ENCODE measurements at regions not wholly inside any gene's neighbourhood (a gene's known extent, or its start where the extent isn't known, plus 50 kb on each side); places are given as distances from the start of the nearest gene placed in this dataset.
"Not testable (repeated sequence)": the region's sequence is repeated elsewhere in the genome, so short reads cannot be mapped to it uniquely, and the experiment has no call there.

DNA sequence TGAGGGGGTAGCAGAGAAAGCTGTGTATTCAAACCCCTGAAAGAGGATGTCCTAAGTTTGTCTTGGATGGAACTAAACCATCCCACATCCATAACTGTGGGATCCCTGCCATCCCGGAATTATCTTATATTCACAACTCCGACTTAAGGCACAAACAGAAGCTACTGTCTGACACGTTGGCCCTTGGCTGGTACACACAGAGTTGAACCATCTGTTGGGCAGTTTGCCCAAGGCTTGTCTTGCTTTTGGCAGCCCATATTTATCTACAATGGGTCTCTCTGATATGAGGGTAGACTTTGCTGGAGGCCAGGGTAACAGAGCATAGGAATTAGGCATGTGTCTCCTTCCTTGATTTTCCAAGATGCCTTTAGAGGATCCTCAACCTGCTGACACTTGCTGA lies 116.6 kb upstream of the PROKR2 start:
- peaks cover 24% of the 10 kb centered on the region for H3K27me3 Mint-ChIP-seq
- H3K4me1 Mint-ChIP-seq (ENCODE audit: low read depth) = no peaks in the 10 kb centered on the region
- H3K4me3 Mint-ChIP-seq = no peak overlapping the region
- H3K36me3 Mint-ChIP-seq (ENCODE audit: low read depth) = no peaks in the 10 kb centered on the region
- no peak overlapping the region for H3K27ac Mint-ChIP-seq
- peaks cover 5% of the 10 kb centered on the region for H3K9me3 Mint-ChIP-seq

DNA sequence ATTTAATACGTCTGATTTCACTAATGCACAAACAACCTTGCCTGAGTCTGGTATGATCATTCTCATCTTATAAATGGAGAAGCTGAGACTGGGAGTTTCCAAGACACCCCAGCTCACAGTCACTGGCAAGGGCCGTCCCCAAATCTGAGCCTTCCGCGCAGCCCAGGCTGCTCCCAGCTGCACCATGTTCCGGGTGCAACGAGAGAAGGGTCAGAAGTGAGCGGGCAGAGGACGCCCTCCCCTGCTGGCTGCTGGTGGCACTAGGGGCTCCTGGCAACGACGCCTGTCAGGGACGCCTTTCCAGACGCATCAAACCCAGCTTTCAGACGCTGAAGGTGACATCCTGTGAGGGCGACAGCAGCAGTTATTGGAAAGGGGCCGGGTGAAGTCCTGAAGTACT lies 115.3 kb upstream of the PROKR2 start:
- Mint-ChIP-seq H3K27ac (no peak overlapping the region), H3K36me3 (ENCODE audit: low read depth) (no peaks in the 10 kb centered on the region), H3K4me1 (ENCODE audit: low read depth) (no peaks in the 10 kb centered on the region), H3K9me3 (peaks cover 2% of the 10 kb centered on the region), H3K4me3 (no peak overlapping the region), H3K27me3 (peaks cover 28% of the 10 kb centered on the region)

DNA sequence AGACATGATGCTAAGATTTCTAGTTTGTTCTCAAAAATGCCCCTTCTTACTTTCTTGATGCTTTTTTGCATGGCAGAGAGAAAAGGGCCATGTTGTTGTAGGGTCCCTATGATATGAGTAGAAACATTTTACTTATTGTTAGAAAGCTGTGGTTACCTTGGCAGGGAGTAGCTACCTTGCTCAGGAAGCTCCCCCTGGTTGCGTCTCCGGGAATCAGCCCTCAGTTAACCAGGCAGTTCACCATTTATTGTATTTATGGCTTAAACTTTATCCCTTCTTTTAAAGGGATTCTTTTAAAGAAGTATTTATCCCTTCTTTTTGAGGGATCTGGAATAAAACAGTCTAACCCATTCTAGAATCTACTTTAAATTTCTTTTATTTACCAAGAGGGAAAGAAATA lies 113.9 kb upstream of the PROKR2 start:
- H3K27me3 Mint-ChIP-seq = peaks cover 28% of the 10 kb centered on the region
- H3K9me3 Mint-ChIP-seq = no peaks in the 10 kb centered on the region
- H3K36me3 Mint-ChIP-seq (ENCODE audit: low read depth) = no peaks in the 10 kb centered on the region
- H3K4me1 Mint-ChIP-seq (ENCODE audit: low read depth) = no peaks in the 10 kb centered on the region
- no peak overlapping the region for H3K4me3 Mint-ChIP-seq
- H3K27ac Mint-ChIP-seq = no peak overlapping the region

DNA sequence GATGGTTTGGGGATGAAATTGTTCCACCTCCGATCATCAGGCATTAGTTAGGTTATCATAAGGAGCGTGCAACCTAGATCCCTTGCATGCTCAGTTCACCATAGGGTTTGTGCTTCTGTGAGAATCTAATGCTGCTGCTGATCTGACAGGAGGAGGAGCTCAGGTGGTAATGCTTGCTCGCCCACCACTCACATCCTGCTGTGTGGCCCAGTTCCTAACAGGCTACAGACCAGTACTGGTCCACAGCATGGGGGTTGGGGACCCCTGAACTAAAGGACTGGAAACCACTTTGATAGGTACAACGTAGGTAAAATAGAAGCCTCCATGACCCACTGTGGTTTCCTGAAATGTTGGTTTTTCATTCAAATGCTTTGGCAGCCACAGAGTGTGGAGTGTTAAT lies 109.3 kb upstream of the PROKR2 start:
- no peaks in the 10 kb centered on the region for H3K36me3 Mint-ChIP-seq (ENCODE audit: low read depth)
- no peak overlapping the region for H3K27ac Mint-ChIP-seq
- no peak overlapping the region for H3K4me3 Mint-ChIP-seq
- H3K4me1 Mint-ChIP-seq (ENCODE audit: low read depth) = no peaks in the 10 kb centered on the region
- no peaks in the 10 kb centered on the region for H3K9me3 Mint-ChIP-seq
- peaks cover 34% of the 10 kb centered on the region for H3K27me3 Mint-ChIP-seq

DNA sequence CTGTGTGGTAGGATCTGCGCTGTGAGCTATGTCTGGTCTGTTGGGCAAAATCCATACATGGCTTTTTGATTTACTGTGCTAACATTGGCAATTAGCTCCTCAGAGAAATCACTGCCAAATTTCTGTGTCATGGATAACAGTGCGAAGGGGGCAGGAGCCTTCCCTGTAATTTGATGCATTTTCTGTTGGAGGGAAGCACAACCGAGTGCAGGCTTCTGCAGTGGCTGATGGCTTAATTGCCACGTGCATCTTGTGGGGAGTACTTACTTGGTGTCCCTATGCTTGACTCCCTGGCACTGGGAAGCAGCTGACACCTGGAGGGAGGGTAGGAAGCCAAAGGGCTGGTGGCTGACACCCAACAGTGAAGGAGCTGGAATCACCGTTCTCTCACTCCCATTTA lies 99.3 kb upstream of the PROKR2 start:
- Mint-ChIP-seq H3K4me3 (no peak overlapping the region), H3K27ac (no peak overlapping the region), H3K4me1 (ENCODE audit: low read depth) (no peaks in the 10 kb centered on the region), H3K36me3 (ENCODE audit: low read depth) (no peaks in the 10 kb centered on the region), H3K27me3 (peaks cover 25% of the 10 kb centered on the region), H3K9me3 (no peaks in the 10 kb centered on the region)

DNA sequence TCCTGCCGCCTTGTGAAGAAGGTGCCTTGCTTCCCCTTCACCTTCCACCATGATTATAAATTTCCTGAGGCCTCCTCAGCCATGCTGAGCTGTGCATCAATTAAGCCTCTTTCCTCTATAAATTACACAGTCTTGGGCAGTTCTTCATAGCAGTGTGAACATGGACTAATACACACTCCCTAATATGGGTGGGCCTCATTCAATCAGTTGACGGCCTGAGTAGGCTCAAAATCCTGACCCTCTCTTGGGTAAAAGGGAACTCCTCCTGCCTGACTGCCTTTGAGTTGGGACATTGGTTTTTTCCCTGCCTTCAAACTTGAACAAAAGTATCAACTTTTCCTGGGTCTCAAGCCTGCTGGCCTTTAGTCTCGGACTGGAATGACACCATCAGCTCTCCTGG lies 96.6 kb upstream of the PROKR2 start:
- Mint-ChIP-seq H3K27ac (no peak overlapping the region), H3K36me3 (ENCODE audit: low read depth) (no peaks in the 10 kb centered on the region), H3K9me3 (no peaks in the 10 kb centered on the region), H3K4me1 (ENCODE audit: low read depth) (no peaks in the 10 kb centered on the region), H3K27me3 (peaks cover 26% of the 10 kb centered on the region), H3K4me3 (no peak overlapping the region)

DNA sequence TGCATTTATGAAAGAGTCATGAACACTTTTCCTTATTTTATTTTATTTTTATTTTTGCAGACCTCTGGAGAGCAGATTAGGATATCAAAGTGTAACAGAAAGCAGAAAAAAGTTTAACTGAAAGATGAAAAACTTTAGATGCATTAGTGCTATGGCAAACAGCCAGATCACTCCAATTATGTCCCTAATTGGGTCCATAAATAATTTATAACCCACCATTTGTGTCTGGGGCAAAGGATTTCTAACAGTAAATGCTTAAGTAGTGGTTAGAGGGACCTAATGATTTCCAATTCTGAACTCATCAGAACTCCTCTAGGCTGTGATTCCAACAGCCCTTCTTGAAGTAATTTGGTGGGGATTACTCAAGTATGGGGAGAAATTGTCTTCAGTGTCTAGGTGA lies 93.7 kb upstream of the PROKR2 start:
- no peaks in the 10 kb centered on the region for H3K9me3 Mint-ChIP-seq
- H3K27me3 Mint-ChIP-seq = peaks cover 43% of the 10 kb centered on the region
- H3K4me3 Mint-ChIP-seq = no peak overlapping the region
- no peak overlapping the region for H3K27ac Mint-ChIP-seq
- peaks cover 5% of the 10 kb centered on the region for H3K4me1 Mint-ChIP-seq (ENCODE audit: low read depth)
- H3K36me3 Mint-ChIP-seq (ENCODE audit: low read depth) = no peaks in the 10 kb centered on the region

DNA sequence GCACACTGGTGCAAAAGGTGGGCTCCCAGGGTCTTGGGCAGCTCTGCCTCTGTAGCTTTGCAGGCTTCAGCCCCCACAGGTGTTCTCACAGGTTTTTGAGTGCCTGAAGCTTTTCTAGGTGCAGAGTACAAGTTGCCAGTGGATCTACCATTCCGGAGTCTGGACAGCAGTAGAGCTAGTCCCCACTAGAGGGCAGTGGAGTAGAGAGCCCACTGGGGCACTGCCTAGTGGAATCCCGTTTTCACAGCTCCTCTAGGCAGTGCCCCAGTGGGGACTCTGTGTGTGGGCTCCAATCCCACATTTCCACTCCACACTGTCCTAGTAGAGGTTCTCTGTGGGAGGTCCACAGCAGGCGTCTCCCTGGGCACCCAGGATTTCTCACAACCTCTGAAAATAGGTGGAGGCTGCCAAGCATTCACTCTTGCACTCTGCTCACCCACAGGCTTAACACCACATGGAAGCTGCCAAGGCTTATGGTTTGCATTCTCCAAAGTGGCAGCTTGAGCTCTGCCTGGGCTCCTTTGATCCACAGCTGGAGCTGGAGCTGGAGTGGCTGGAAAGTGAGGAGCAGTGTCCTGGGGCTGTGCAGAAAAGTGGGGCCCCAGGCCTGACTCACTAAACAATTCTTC lies 86.3 kb upstream of the PROKR2 start:
- Mint-ChIP-seq H3K4me1 (ENCODE audit: low read depth) (peaks cover 5% of the 10 kb centered on the region), H3K9me3 (peaks cover 4% of the 10 kb centered on the region), H3K4me3 (no peak overlapping the region), H3K27ac (no peak overlapping the region), H3K36me3 (ENCODE audit: low read depth) (no peaks in the 10 kb centered on the region), H3K27me3 (peaks cover 44% of the 10 kb centered on the region)

DNA sequence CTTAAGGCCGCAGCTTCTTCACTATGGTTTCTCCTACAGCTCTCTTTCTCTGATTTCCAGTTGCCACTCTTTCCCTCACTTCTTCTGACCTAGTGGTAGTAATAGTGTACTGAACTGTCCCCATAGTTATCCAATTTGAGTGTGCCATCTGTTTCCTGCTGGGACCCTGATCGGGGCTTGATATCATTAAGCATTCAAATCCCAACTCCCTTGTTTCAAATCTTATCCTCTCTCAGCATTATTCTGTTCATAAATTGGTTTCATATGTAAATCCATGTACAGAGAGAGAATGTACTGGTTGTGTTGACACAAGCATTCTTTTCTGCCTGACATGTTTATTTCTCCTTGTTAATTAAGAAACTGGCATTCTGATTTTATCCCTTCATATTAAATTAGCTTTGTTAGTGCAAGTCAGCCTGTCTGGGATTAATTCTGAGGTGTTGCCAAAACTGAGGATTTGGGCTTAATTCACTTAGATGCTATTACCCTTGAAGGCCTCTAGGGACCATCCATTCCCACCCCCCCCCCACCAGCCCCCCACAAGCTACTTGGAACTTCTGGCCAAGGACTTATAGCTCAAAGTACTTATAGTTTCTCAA lies 84.6 kb upstream of the PROKR2 start:
- H3K9me3 Mint-ChIP-seq = peaks cover 4% of the 10 kb centered on the region
- no peaks in the 10 kb centered on the region for H3K36me3 Mint-ChIP-seq (ENCODE audit: low read depth)
- no peak overlapping the region for H3K4me3 Mint-ChIP-seq
- H3K27ac Mint-ChIP-seq = no peak overlapping the region
- H3K27me3 Mint-ChIP-seq = peaks cover 32% of the 10 kb centered on the region
- peaks cover 5% of the 10 kb centered on the region for H3K4me1 Mint-ChIP-seq (ENCODE audit: low read depth)

DNA sequence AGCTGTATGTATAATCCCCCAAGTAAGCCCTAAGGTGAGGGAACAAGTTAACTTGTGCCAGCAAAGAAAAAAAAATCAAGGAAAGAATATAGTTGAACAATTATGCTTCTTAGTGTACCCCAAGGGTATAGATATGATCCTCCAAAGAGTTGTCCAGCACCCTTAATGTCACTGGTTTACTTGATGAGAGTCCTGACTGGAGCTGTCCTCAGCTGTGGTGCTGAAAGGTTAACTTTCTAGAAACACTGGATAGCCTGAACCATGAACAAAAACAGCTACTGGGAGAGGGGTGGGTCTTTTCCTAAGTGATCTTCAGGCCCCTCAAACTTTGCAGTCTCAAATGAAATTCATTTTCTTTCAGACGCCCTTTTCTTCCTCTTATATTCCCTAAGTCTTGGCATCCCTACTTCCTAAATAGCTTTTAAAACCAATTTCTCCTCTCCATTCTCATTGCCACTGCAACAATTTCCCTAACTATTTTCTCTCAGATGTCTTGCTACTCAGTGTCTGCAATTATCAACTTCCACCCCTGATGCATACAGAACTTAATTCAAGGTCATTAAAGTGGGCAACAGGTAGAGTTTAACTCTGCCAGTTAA lies 83.5 kb upstream of the PROKR2 start:
- H3K36me3 Mint-ChIP-seq (ENCODE audit: low read depth) = no peaks in the 10 kb centered on the region
- no peak overlapping the region for H3K27ac Mint-ChIP-seq

DNA sequence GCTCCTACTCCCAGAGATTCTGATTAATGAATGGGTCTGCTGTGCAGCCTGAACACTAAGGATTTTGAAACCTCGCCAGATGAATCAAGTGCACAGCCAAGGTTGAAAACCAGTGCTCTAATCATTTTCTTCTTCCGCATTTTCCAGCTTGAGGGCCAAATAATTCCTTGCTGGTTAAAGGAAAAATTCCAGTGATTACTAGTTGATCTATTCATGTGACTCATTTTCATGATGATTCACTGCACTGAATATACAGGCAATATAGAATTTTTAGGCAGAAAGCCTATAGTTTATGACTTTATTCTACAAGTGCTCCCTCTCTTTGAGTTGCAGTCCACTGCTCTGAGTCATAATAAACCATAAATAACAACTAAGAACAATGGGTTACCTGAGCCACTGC lies 80.6 kb upstream of the PROKR2 start:
- Mint-ChIP-seq H3K27me3 (peaks cover 27% of the 10 kb centered on the region), H3K4me1 (ENCODE audit: low read depth) (peaks cover 11% of the 10 kb centered on the region), H3K9me3 (no peaks in the 10 kb centered on the region), H3K36me3 (ENCODE audit: low read depth) (no peaks in the 10 kb centered on the region), H3K27ac (no peak overlapping the region), H3K4me3 (no peak overlapping the region)

More for the DNA sequence above, 83.5 kb upstream of the PROKR2 start:
- Mint-ChIP-seq H3K9me3 (peaks cover 4% of the 10 kb centered on the region), H3K27me3 (peaks cover 26% of the 10 kb centered on the region), H3K4me3 (no peak overlapping the region), H3K4me1 (ENCODE audit: low read depth) (peaks cover 11% of the 10 kb centered on the region)

DNA sequence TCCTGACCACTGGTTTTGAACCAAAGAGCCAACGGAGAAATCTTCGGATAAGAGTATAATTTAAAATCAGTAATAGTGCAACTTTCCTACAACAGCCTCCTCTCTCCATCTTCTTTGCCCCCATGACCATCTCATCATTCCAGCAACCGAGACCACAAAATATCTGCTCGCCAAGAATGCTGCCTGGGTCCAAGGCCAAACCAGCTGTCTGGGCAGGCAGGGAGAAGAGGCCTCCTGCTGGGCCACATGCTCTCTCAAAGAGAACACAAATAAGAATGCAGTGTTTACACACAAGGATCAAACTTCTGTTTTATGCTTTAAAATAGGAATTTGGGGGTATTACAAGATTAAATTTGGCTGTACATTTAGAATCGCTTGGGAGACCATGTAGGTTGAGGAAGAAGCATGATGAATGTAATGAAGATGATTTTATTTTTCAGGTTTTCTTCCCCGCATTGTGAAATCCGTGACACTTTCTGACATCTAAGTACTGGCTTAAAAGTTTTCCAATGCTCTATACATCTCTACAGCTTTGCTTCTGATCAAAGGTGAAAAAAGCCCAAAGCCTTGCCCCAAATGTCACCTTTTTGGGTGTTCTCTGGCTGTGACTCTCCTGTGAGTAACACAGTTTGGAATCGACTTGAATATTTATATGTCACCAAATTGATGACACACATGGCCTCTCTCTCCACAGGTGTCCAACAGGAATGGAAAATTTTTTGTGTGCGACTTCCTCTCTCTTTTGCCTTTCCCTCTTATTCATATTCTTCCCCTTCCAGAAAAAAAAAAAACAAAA lies 79.4 kb upstream of the PROKR2 start:
- H3K4me3 Mint-ChIP-seq = no peak overlapping the region
- H3K27ac Mint-ChIP-seq = peak overlapping the region; percentile 73
- no peaks in the 10 kb centered on the region for H3K9me3 Mint-ChIP-seq
- H3K27me3 Mint-ChIP-seq = peaks cover 34% of the 10 kb centered on the region
- H3K4me1 Mint-ChIP-seq (ENCODE audit: low read depth) = peaks cover 11% of the 10 kb centered on the region
- H3K36me3 Mint-ChIP-seq (ENCODE audit: low read depth) = no peaks in the 10 kb centered on the region

DNA sequence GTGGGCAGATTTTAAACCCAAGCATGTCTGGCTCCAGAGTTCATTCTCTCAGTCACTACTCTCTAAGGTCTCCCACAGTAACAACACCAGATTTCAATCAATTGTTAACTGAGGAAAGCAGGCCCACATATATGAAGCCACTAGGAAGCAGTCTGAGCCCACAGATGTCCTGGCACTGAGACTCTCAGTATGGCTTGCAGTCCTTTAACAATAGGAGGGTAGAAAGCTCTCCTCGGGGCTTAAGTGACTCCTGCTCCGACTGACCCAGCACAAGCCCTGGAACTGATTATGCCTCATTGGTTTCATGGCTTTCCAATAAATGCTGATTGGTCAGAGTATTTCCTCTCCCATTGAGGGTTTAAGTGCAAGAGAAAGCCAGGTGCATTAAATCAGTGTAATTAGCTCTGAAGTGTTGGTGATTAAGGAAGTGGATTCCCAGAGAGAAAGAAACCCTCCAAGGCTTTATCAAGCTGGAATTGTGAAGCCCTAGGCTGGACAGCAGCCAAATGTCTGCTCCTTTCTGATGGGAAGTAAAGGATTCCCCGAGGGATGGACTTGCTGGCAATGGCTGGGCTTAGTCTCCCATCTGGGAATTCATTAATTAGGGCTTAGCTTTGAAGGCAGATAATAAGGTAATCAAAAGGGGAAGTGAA lies 76.6 kb upstream of the PROKR2 start:
- no peak overlapping the region for H3K4me3 Mint-ChIP-seq
- H3K27ac Mint-ChIP-seq = no peak overlapping the region
- no peaks in the 10 kb centered on the region for H3K36me3 Mint-ChIP-seq (ENCODE audit: low read depth)
- H3K4me1 Mint-ChIP-seq (ENCODE audit: low read depth) = peaks cover 11% of the 10 kb centered on the region
- no peaks in the 10 kb centered on the region for H3K9me3 Mint-ChIP-seq
- H3K27me3 Mint-ChIP-seq = peaks cover 36% of the 10 kb centered on the region

DNA sequence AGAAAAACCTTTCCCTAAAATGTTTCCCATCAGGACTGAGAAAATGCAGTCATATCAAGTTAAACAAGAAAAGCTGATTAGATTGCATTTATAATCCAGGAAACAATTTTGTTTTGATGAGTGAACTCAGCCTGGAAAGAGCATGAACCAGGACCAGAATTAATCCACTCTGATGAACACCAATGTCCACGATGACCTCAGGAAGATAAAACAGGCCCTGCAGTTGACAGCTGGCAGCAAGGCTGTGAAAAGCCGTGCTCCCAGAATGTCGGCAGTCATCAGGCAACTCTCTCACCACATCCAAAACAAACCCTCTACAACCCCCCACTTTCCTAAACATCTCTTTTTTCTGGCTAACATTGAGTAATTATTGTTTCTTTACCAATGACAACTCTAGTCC lies 74.0 kb upstream of the PROKR2 start:
- no peak overlapping the region for H3K27ac Mint-ChIP-seq
- no peaks in the 10 kb centered on the region for H3K4me1 Mint-ChIP-seq (ENCODE audit: low read depth)
- H3K9me3 Mint-ChIP-seq = peaks cover 5% of the 10 kb centered on the region
- peaks cover 47% of the 10 kb centered on the region for H3K27me3 Mint-ChIP-seq
- no peak overlapping the region for H3K4me3 Mint-ChIP-seq
- H3K36me3 Mint-ChIP-seq (ENCODE audit: low read depth) = no peaks in the 10 kb centered on the region

DNA sequence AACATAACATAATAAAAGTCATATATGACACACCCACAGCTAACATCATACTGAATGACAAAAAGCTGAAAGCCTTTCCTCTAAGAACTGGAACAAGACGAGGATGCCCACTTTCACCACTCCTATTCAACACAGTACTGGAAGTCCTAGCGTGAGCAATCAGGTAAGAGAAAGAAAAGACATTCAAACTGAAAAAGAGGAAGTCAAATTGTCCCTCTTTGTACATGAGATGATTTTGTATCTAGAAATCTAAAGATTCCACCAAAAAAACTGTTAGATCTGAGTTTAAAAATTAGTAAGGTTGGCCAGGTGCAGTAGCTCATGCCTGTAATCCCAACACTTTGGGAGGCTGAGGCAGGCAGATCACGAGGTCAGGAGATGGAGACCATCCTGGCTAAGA lies 70.1 kb upstream of the PROKR2 start:
- peaks cover 50% of the 10 kb centered on the region for H3K27me3 Mint-ChIP-seq
- not testable (repeated sequence) for H3K4me1 Mint-ChIP-seq (ENCODE audit: low read depth); H3K27ac Mint-ChIP-seq; H3K36me3 Mint-ChIP-seq (ENCODE audit: low read depth); H3K4me3 Mint-ChIP-seq
- peaks cover 16% of the 10 kb centered on the region for H3K9me3 Mint-ChIP-seq

All from stimulated activated naive CD8-positive, alpha-beta T cell treated with anti-CD3 and anti-CD28 coated beads, Interleukin-15, Interleukin-2, amounts not matched to agents 100 ng/mL and 50 ng/mL, for 24 hours (primary cell).